Activated CD8-positive, alpha-beta memory T cell treated with anti-CD3 and anti-CD28 coated beads for 36 hours (primary cell): ENCODE measurements at regions not wholly inside any gene's neighbourhood (a gene's known extent, or its start where the extent isn't known, plus 50 kb on each side); places are given as distances from the start of the nearest gene placed in this dataset.

Source experiments
- CTCF ChIA-PET: fragments of 350-600 bp; sonication (Branson Sonifier 250); formaldehyde crosslinking; loops from one replicate; lab custom pipeline; 2021; ENCODE audit warnings: antibody characterized with exemption; lab: Charles Lee
- POLR2A ChIA-PET: fragments of 350-600 bp; sonication (Branson Sonifier 250); formaldehyde crosslinking; loops from one replicate; lab custom pipeline; 2021; ENCODE audit warnings: antibody characterized with exemption; lab: Charles Lee

DNA sequence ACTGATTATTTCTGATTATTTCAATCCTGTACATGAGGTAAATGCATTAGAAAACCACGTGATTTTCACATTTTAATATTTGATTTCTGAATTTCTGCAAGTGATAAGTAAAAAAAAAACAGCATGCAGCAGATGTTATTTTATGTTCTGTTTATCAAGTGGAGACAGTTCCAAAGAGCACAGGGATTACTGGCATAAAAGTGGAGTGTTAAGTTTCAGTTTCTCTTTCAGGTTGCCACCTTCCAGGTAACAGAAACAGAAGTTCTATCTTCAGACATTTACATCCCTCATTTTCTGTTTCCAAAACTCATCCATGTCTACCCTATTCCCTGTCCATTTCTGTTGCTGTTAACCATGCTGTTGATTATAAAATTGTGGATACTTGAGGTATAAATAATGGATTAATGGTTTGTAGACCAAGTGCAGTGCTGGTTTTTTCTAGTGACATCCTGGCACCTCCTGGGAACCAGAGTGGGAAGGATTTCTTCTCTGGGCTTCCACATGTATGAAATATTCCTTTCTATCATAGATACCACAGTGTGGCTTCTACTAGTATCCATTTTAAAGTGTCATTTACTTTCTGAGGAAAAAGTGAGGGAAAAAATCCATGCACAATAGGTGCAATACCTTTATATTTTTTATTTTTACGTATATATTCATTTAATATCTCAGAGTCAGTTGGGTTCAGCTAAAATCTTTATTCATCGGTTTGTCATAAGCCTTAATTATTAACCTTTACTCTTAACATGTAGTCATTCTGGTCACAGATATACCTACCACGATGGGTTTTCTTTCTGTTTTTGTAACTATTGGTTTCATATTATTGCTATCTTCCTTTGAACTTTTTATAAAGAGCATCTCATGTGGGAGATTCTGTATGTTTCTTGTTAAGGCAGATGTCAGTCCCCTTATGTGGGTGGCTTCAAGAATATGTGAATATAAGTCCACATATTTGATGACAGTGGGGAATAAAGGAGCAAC lies 1010.0 kb downstream of the SQOR start:
- CTCF ChIA-PET: no interaction called here

GRCh38 chr15:46646490-46646889 lies 1011.7 kb downstream of the SQOR start:
- CTCF ChIA-PET: no interaction called here

More for the DNA sequence above, 1010.0 kb downstream of the SQOR start:
- POLR2A ChIA-PET: no interaction called here

DNA sequence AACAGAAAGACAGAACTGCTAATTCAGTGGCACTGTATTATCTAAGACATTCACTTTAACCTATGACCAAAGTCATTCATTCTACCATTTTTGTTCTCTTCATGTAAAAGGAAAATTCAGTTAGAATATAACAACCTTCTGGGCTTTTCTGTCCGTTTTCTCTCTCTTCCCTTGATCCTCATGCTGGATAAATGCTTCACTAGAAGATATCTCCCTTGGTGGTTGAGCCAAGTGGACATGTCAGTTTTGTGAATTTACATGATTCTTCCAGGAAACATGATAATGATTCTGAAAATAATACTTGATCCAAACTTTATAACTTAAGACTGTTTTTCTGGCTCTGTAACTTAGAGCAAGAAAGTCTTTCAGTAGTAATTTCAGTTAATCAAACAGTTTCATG lies 1012.2 kb downstream of the SQOR start:
- POLR2A ChIA-PET: no interaction called here
- CTCF ChIA-PET: no interaction called here

More at GRCh38 chr15:46646490-46646889, 1011.7 kb downstream of the SQOR start:
- POLR2A ChIA-PET: no interaction called here

DNA sequence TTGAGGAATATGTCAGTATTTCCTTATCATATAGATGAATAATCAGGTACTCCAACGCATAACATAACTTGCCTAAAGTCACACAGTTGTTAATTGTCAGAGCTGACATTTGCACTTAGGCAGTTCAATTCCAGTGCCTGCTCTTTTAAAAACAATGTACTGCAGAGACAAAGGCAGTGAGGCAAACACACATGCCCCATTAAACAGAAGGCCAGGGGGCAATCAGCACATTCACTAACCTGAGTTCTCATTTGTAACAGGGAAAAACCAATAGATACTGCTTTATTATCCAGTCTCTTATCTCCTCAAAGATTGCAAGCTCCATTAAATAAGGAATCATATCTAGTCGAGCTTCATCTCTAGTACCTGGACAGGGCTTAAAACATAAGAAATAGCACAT lies 1017.4 kb downstream of the SQOR start:
- ChIA-PET CTCF (no interaction called here), POLR2A (no interaction called here)

DNA sequence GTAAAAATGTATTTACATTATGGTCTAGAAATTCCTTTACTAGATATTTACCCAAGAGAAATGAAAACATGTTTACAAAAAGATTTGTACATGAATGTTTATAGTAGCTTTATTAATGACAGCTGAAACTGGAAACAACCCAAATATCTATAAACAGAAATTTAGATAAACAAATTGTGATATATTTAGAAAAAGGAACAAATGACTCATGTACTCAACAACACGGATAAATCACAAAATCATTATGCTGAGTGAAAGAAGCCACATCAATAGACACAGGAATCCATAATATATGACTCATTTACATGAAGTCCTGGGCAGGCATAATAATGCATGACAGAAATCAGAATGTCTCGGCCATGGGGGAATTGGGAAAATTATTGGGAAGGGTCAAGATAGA lies 1020.2 kb downstream of the SQOR start:
- CTCF ChIA-PET: no interaction called here
- POLR2A ChIA-PET: no interaction called here

DNA sequence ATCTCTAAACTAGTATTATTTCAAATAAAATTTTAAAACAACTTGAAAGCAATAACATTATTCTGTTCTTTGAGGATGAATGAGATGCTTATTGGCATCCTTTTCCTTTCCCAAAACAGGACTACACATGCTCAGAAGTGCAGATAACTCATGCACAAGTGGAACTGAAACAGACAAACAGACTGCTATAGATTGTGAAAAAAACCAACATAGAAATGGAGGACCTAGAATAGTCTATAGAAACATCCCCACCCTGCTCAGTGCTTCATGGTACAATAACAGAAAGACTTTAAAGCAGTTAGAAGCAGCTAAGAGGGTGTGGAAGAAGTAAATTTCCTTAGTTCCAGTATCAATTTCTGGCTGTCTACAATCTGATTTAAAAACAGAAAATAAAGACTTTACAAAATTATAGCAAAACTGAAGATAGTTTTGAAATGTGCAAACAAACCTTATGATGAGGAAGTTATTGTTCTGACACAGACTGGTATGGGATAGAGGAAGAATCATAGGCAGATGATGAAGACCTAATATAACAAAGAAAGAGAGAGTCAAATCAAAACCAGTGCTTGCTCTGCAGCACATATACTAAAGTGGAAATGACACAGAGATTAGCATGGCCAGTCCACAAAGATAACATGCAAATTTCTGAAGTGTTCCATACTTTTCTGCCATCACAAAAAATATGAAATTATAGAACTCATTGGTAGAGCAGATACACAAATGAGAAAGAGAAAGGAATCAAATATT lies 1025.4 kb downstream of the SQOR start:
- CTCF ChIA-PET: no interaction called here
- POLR2A ChIA-PET: no interaction called here

DNA sequence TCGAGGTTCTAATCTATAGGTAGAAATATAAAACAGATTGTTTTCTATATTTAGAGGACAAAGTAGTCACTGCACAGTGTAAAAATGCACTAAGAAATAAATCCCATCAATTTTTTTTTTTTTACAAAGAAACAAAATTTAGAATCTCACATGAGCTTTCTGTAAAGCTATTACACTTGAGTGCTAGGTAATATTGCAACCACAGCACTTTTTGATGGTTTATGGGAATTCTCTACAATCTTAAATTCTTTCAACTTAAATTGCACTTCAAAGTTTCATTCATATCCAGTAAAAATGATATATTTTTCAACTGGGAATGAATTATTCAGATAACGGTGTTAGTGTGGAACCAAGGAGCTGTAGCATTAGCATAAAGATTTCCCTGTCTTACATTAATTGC lies 1035.4 kb downstream of the SQOR start:
- ChIA-PET CTCF (no interaction called here), POLR2A (no interaction called here)

DNA sequence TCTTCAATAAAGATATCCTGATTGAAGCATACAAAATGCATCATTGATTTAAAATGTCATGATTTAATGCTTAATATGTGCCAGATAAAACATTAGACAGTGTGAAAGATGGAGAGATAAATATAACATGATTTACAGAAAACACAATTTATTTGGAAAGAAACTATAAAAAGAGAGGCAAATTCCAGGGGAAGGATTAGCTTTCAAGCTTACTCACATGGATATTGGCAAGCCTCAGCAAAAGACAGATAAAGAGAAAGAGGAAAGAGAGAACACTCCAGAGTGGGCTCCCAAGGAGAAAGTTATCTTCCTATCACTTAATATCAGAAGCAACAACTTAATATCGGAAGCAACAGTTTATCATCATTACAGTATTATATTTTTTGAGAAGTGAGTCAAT lies 1036.5 kb downstream of the SQOR start:
- CTCF ChIA-PET: no interaction called here
- POLR2A ChIA-PET: no interaction called here

GRCh38 chr15:46672041-46672440 lies 1037.2 kb downstream of the SQOR start:
- CTCF ChIA-PET: no interaction called here
- POLR2A ChIA-PET: no interaction called here

- POLR2A ChIA-PET: no interaction called here
- CTCF ChIA-PET: no interaction called here
Observed at GRCh38 chr15:46676233-46677206, 1040.8 kb upstream of the SEMA6D start.

GRCh38 chr15:46677491-46677890 lies 1039.8 kb upstream of the SEMA6D start:
- CTCF ChIA-PET: no interaction called here

DNA sequence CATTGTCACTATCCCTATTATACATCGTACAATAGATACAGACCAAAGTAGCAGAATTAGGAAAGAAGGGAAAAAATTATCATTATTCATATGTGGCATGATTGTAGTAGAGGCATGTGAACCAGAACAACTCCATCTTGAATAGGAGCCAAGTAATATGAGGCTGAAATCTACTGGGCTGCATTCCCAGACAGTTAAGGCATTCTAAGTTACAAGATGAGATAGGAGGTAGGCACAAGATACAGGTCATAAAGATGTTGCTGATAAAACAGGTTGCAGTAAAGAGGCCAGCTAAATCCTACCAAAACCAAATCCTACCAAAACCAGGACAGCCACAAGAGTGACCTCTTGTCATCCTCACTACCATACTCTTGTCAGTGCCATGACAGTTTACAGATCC lies 1035.4 kb upstream of the SEMA6D start:
- ChIA-PET CTCF (no interaction called here), POLR2A (no interaction called here)

More at GRCh38 chr15:46677491-46677890, 1039.8 kb upstream of the SEMA6D start:
- POLR2A ChIA-PET: no interaction called here

GRCh38 chr15:46682969-46683791 lies 1034.1 kb upstream of the SEMA6D start:
- ChIA-PET CTCF (no interaction called here), POLR2A (no interaction called here)

DNA sequence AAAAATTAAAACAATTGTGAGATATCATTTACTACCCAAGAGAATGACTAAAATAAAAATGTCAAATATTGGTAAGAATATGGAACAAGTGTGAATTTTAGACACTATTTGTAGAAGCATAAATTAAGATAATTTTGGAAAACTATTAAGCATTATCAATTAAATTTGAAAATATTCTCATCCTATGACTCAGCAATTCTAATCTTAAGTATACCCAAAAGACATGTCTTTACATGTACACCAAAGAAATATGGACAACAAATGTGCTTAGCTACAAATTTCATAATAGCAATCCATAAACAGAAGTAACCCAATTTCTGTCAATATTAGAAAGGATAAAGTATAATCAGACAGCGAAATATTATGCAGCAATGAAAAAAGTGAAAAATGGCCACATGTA lies 1032.2 kb upstream of the SEMA6D start:
- ChIA-PET CTCF (no interaction called here), POLR2A (no interaction called here)

DNA sequence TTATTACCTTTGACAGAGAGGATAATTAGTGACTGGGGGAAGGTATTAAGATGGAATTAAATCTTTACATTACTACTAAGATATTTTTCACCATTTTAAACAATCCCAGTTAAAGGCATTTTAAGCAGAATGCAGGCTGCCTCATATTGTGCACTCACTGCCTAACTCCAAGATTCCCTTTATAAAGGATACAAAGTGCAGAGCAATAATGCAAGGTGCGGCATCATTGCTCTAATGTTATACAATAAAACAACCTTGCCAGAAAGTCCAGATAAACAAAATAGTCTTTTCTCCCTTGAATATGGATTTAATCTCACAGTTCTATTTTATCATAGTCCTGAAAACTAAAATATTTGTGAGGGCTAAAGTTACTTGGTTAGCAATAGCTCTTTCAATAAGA lies 1031.6 kb upstream of the SEMA6D start:
- ChIA-PET POLR2A (no interaction called here), CTCF (no interaction called here)

- ChIA-PET POLR2A (no interaction called here), CTCF (no interaction called here)
Observed at GRCh38 chr15:46696281-46696680, 1021.0 kb upstream of the SEMA6D start.

GRCh38 chr15:46701346-46701745 lies 1016.0 kb upstream of the SEMA6D start:
- ChIA-PET POLR2A (no interaction called here), CTCF (no interaction called here)

DNA sequence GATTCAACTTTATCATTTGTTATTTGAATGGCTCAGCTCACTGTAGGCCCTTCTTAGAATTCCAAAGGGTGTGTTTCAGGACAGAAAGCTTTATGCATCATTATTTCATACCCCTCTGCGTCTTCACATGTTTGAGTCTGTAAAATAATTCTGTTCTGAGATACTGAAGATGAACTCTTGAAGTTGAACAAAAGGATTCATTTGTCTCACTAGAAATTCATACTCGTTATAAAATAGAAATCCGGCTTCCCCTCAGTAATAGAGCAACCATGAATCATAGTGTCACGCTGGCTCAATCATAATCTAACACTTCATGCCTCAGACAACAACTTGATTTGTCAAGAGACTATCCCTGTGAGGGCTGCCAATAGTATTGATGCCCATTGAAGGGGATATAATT lies 1015.4 kb upstream of the SEMA6D start:
- ChIA-PET CTCF (no interaction called here), POLR2A (no interaction called here)
